Posterior cingulate gyrus (tissue), 11 donors: ENCODE measurements at regions not wholly inside any gene's neighbourhood (a gene's known extent, or its start where the extent isn't known, plus 50 kb on each side); places are given as distances from the start of the nearest gene placed in this dataset.
"Not testable (repeated sequence)": the region's sequence is repeated elsewhere in the genome, so short reads cannot be mapped to it uniquely, and the experiment has no call there.

Source experiments
- DNase-seq, 10 donors: peaks; one replicate each; pipeline versions ENCODE4 v3.0.0 to v3.0.0-alpha.2; 2020 to 2021; ENCODE audit warnings: mixed read lengths in 3 of 10
- intact Hi-C: fragments of 100-400 bp; cut with DNase I; formaldehyde crosslinking; loops from one replicate; pipeline ENCODE4 v1.15.1; 2023

- intact Hi-C loops, result no loop called here
- DNase-seq, result no peak
Measured at GRCh38 chr14:65153101-65153500, 50.8 kb upstream of the MAX start.

- DNase-seq, result no peak
- intact Hi-C loops, result no loop called here
Measured at GRCh38 chr14:65156568-65157366, 54.5 kb upstream of the MAX start.

- intact Hi-C loops, result loop anchor here (5.0 kb wide), 1 partner anchor 803 kb away; no protein-coding TSS in a partner anchor
Measured at GRCh38 chr14:65159281-65160062, 57.2 kb upstream of the MAX start.

GRCh38 chr14:65160091-65160490 lies 57.8 kb upstream of the MAX start:
- intact Hi-C loops, result loop anchor here (5.0 kb wide), 1 partner anchor 802 kb away; no protein-coding TSS in a partner anchor
- no peak for DNase-seq

More at GRCh38 chr14:65159281-65160062, 57.2 kb upstream of the MAX start:
- DNase-seq, result no peak

GRCh38 chr14:65162031-65162430 lies 59.7 kb upstream of the MAX start:
- intact Hi-C loops, result loop anchor here (5.0 kb wide), 1 partner anchor 800 kb away; no protein-coding TSS in a partner anchor
- DNase-seq, result no peak

GRCh38 chr14:65164068-65164824 lies 61.9 kb upstream of the MAX start:
- DNase-seq, result peak in 2 of 10 donors; percentile 38 to 42

GRCh38 chr14:65164825-65165135 lies 62.5 kb upstream of the MAX start:
- DNase-seq, result no peak
- intact Hi-C loops, result loop anchor here (1.0 to 5.0 kb wide), 4 partner anchors 118 to 798 kb away; no protein-coding TSS in a partner anchor

More at GRCh38 chr14:65164068-65164824, 61.9 kb upstream of the MAX start:
- intact Hi-C loops, result loop anchor here (1.0 to 5.0 kb wide), 2 partner anchors 660 to 798 kb away; no protein-coding TSS in a partner anchor

- intact Hi-C loops, result loop anchor here (5.0 kb wide), 2 partner anchors 115 to 205 kb away; no protein-coding TSS in a partner anchor
- DNase-seq, result no peak
Measured at GRCh38 chr14:65167072-65167645, 64.8 kb upstream of the MAX start.

GRCh38 chr14:65168840-65169239 lies 66.5 kb upstream of the MAX start:
- intact Hi-C loops, result loop anchor here (2.0 to 5.0 kb wide), 3 partner anchors 113 to 244 kb away; partner anchors contain the start of gene FUT8
- DNase-seq, result no peak

GRCh38 chr14:65169351-65169750 lies 67.0 kb upstream of the MAX start:
- intact Hi-C loops, result loop anchor here (2.0 to 5.0 kb wide), 3 partner anchors 113 to 243 kb away; partner anchors contain the start of gene FUT8
- peak in 1 of 10 donors; percentile 33 for DNase-seq

- intact Hi-C loops, result loop anchor here (5.0 kb wide), 1 partner anchor 57 kb away; no protein-coding TSS in a partner anchor
- DNase-seq, result no peak
Measured at GRCh38 chr14:65170318-65170717, 68.0 kb upstream of the MAX start.

- intact Hi-C loops, result loop anchor here (5.0 kb wide), 1 partner anchor 56 kb away; no protein-coding TSS in a partner anchor
- DNase-seq, result peak in 9 of 10 donors; percentile 25 to 94 (median 63)
Measured at GRCh38 chr14:65170768-65171507, 68.6 kb upstream of the MAX start.

- peak in 1 of 10 donors; percentile 9 for DNase-seq
- intact Hi-C loops, result loop anchor here (5.0 kb wide), 1 partner anchor 53 kb away; no protein-coding TSS in a partner anchor
Measured at GRCh38 chr14:65173973-65174693, 71.8 kb upstream of the MAX start.

- intact Hi-C loops, result loop anchor here (5.0 kb wide), 1 partner anchor 53 kb away; no protein-coding TSS in a partner anchor
- no peak for DNase-seq
Measured at GRCh38 chr14:65174783-65175182, 72.5 kb upstream of the MAX start.

GRCh38 chr14:65177551-65177950 lies 75.2 kb upstream of the MAX start:
- DNase-seq, result no peak
- intact Hi-C loops, result no loop called here

- intact Hi-C loops, DNase-seq: not testable (repeated sequence)
Measured at GRCh38 chr14:65179231-65179630, 76.9 kb upstream of the MAX start.

- intact Hi-C loops, result no loop called here
- no peak for DNase-seq
Measured at GRCh38 chr14:65179918-65180724, 77.8 kb upstream of the MAX start.

- intact Hi-C loops, result no loop called here
- DNase-seq, result no peak
Measured at GRCh38 chr14:65180725-65181025, 78.4 kb upstream of the MAX start.
